ENCODE measurements at regions not wholly inside any gene's neighbourhood (a gene's known extent, or its start where the extent isn't known, plus 50 kb on each side); places are given as distances from the start of the nearest gene placed in this dataset.

DNA sequence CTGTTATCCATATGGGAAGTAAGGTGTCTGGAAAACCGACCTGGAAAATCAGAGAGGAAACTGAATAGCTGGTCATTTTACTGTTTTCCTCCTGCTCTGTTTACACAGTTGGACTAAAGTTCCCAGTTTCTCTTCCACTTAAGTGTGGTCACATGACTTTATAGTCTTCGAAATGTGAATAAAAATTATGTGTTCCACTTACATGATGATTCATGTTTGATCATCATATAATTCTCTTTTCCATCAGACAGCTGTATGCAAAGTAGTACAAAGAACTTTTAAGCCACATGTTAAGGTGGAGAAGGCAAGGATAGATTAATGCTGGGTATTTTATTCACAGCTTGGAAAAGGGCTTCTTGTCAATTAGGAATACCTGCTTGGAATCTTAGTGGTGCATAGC, 525.5 kb upstream of the BCHE start:
- no peak for TF ChIP-seq CTCF (IDR thresholded peaks at IDR 0.05)

- no peak for TF ChIP-seq CTCF (IDR thresholded peaks at IDR 0.05)
These were observed 523.5 kb upstream of the BCHE start for GRCh38 chr3:166360720-166361119.

DNA sequence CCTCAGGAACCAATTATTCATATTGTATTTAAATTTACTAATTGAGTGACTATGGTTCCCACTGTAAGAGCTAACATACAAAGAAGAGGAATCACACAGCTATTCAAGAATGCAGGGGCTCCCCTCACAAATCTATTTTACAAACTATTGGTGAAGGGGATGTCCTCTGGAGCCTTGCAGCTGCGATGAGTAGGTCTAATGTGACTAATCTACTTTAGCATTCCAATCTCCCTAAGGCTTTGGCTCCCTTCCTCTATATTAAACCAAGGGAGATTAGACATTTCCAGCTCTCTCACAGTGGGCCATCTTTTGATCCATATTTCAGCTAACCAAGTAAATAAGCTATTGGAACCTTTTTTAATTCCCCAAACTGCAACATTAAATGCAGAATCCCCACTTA, 514.2 kb upstream of the BCHE start:
- no peak for TF ChIP-seq CTCF (IDR thresholded peaks at IDR 0.05)

GRCh38 chr3:166340604-166341266, 503.5 kb upstream of the BCHE start:
- TF ChIP-seq CTCF (IDR thresholded peaks at IDR 0.05), result no peak

DNA sequence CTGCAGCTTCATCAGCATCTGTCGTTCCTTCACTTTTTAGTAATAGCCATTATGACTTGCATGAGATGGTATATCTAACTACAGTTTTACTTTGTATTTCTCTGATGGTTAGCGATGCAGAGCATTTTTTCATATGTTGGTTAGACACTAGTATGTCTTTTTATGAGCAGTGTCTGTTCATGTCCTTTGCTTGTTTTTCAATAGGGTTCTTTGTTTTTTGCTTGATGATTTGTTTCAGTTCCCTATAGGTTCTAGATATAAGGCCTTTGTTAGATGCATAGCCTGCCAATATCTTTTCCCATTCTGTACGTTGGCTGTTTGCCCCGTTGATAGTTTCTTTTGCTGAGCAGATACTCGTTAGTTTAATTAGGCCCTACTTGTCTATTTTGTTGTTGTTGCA, 487.2 kb upstream of the BCHE start:
- no peak for TF ChIP-seq CTCF (IDR thresholded peaks at IDR 0.05)

DNA sequence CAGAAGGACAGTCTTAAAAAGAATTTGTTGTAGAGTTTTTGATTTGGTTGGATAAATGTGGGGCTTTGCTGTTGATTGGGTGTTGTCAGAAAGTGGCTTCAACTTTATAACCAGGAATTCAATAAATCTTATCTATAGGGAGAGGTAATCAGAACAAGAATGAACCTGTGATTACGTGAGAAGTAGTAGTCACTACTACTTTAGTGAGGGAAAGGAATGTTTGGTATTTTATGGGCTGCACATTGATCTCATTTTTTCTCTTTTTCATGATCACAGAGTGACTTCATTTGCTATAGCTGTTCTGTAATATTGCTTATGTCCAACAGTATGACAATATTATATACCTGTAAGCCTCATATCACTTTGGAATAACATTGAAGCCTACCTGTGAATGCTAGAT, 485.2 kb upstream of the BCHE start:
- TF ChIP-seq CTCF (IDR thresholded peaks at IDR 0.05), result no peak

DNA sequence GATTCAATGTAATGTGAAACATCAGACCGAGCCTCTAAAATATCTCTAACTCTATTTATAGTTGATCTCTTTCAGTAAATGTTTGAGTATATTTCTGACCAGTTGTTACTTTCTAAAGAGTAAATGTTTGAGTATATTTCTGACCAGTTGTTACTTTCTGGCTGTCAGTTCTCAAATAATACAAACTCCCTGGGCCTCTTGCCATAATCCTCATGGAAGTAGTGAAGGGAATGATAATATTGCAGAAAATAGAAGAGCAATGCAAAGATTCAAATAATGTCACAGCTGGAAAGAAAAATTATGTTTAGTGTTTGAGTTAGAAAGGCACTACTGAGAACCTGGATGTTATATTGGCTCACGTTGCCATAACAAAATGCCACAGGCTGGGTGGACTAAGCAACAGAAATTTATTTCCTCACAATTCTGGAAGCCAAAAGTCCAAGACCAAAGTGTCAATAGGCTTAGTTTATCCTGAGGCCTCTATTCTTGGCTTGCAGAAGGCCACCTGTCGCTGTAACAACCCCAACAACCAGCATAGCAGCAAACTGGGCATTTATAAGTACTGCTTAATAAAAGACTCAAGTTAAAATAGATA, 470.6 kb upstream of the BCHE start:
- no peak for TF ChIP-seq CTCF (IDR thresholded peaks at IDR 0.05)

DNA sequence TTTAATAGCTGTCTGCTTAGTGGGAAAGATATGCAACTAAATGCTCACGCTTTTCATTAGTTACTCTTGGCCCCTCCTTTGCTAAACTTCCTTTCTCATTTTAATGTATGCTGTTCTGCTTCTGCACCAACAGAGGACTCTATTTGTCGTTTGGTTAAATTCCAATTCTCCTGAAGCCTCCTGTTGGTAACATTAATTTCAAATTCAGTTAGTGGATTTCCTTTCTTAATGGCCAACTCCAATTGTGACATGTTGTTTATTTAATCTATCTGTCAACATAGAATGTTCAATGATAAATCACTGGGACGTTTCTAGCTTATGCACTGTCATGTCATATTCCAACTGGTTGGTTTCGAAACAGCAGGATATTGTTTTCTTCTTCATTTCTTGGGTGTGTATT, 467.4 kb upstream of the BCHE start:
- TF ChIP-seq CTCF (IDR thresholded peaks at IDR 0.05), result no peak

Data from LNCAP (cell line).